GM12878 (cell line): ENCODE measurements at regions not wholly inside any gene's neighbourhood (a gene's known extent, or its start where the extent isn't known, plus 50 kb on each side); places are given as distances from the start of the nearest gene placed in this dataset.

ENCODE experiments used
- CTCF ChIP-seq, 3 experiments: IDR thresholded peaks in 2 of 3; conservative IDR thresholded peaks in 1 of 3; 2 replicates each; pipeline ENCODE4 v1.5.1; 2011; ENCODE audit warnings: low read depth in 3 of 3, low read length in 3 of 3, mild to moderate bottlenecking in 3 of 3, control low read depth in 2 of 3, moderate library complexity in 2 of 3, inconsistent platforms in 1 of 3, mixed read lengths in 1 of 3; ENCODE audit not compliant: control insufficient read depth in 2 of 3, insufficient read depth in 1 of 3; ENCODE audit errors: extremely low read depth in 1 of 3
- E2F4 ChIP-seq: IDR thresholded peaks from 2 replicates; pipeline ENCODE4 v1.6.1; 2012; ENCODE audit warnings: low read depth, low read length, improper control_type of control experiment
- POLR2A ChIP-seq: IDR thresholded peaks from 2 replicates; pipeline ENCODE4 v1.6.1; 2011; ENCODE audit warnings: low read depth, mild to moderate bottlenecking, low read length
- RAD21 ChIP-seq: IDR thresholded peaks from 2 replicates; pipeline ENCODE4 v1.6.1; 2011; ENCODE audit warnings: mild to moderate bottlenecking, low read depth, low read length, moderate library complexity; ENCODE audit not compliant: insufficient read depth
- TCF7 ChIP-seq: IDR thresholded peaks from 2 replicates; pipeline ENCODE4 v1.6.1; 2014; ENCODE audit warnings: antibody characterized with exemption, borderline replicate concordance

DNA sequence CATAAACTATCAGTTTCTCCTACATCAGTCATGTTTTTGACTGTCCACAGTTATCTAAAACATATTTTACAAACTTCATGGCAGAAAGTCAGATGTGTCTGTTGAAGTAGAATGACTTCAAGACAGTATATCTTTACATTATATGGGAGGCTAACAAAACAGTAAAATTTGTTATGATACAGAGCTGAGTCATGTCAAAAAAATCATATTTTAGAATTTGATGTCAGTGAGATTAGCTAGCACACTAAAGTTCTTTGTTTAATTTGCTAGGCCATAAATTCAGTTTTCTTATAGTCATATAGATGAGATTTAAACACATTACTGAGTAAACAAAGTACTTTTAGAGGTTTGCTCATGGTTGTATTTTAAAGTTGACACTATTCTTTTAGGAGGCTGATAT, 80.3 kb upstream of the IGSF10 start:
- TF ChIP-seq TCF7 (no peak), POLR2A (no peak), E2F4 (no peak), RAD21 (no peak), CTCF (IDR thresholded peaks at IDR 0.05 in 2 of 3, conservative IDR thresholded peaks at IDR 0.05 in 1 of 3; ENCODE audit: control insufficient read depth in 2 of 3, extremely low read depth in 1 of 3, insufficient read depth in 1 of 3, low read depth in 3 of 3, low read length in 3 of 3) (no peak)
